ENCODE measurements at regions not wholly inside any gene's neighbourhood (a gene's known extent, or its start where the extent isn't known, plus 50 kb on each side); places are given as distances from the start of the nearest gene placed in this dataset.

DNA sequence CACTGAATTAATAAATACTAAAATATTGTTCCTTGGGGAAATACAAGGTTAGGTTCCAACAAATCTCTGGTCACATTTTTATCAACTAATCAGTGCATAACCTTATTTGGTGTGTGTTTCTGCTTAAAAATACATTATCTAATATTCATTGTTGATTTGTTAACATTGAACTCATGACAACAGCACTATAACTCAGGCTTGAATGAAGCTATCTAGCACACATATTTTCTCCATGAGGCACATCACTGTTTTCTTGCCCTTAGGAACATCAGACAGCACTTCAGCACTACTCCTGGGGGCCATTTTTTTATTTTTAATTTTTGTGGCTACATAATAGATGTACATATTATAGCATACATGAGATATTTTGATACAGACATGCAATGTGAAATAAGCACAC, 277.2 kb upstream of the NT5E start:
- Mint-ChIP-seq H3K27ac (no peak overlapping the region), H3K9me3 (peaks cover 6% of the 10 kb centered on the region), H3K4me1 (ENCODE audit: low read depth) (no peaks in the 10 kb centered on the region), H3K4me3 (no peak overlapping the region), H3K27me3 (ENCODE audit: low read depth) (no peaks in the 10 kb centered on the region), H3K36me3 (ENCODE audit: low read depth) (no peaks in the 10 kb centered on the region)
- intact Hi-C loops (cut with micrococcal nuclease), result no loop called here
- CTCF ChIA-PET, result no interaction called here
- DNase-seq, result no peak

DNA sequence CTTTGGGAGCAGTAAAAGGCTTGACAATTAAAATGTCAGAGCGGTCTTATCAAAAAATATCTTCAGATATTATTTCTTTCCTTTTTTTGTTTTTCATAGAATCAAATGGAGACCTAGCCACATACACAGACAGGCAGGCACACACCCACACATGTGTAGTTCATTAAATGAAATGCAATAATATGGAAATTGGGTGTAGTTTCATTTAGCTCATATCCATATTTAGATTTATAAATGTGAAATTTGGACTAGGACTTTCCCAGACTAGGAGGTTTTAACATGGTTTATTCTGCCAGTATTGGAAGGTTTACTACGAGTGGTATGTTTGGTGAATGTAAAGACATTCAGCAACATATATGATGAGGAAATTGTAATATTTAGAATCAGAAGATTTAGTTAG, 277.7 kb upstream of the NT5E start:
- Mint-ChIP-seq H3K9me3 (peaks cover 6% of the 10 kb centered on the region), H3K27me3 (ENCODE audit: low read depth) (no peaks in the 10 kb centered on the region), H3K4me1 (ENCODE audit: low read depth) (no peaks in the 10 kb centered on the region), H3K36me3 (ENCODE audit: low read depth) (no peaks in the 10 kb centered on the region), H3K27ac (no peak overlapping the region), H3K4me3 (no peak overlapping the region)
- no peak for DNase-seq
- intact Hi-C loops (cut with micrococcal nuclease), result no loop called here
- CTCF ChIA-PET, result no interaction called here

DNA sequence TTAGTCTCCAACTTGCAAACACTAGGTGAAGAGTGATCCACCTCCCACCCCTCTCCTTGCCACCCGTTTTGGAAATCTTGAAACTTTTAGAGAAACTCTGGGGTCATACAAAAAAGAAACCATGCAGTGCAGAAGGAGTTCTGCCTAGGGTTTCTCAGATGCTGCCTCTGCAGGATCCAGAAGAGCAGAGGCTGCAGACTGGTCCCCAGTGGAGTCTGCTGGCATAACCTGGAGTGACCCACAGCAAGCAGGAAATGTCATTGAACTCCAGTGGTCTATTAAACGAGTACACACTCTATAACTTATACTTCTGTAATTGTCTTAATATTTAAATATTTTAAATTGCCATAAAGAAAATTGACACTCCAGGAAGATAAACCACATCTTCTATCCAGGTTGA, 280.7 kb upstream of the NT5E start:
- H3K27me3 Mint-ChIP-seq (ENCODE audit: low read depth), result no peaks in the 10 kb centered on the region
- H3K27ac Mint-ChIP-seq, result no peak overlapping the region
- DNase-seq, result no peak
- no peak overlapping the region for H3K4me3 Mint-ChIP-seq
- peaks cover under 1% of the 10 kb centered on the region for H3K9me3 Mint-ChIP-seq
- no peaks in the 10 kb centered on the region for H3K4me1 Mint-ChIP-seq (ENCODE audit: low read depth)
- H3K36me3 Mint-ChIP-seq (ENCODE audit: low read depth), result no peaks in the 10 kb centered on the region
- intact Hi-C loops (cut with micrococcal nuclease), result no loop called here
- CTCF ChIA-PET, result no interaction called here

DNA sequence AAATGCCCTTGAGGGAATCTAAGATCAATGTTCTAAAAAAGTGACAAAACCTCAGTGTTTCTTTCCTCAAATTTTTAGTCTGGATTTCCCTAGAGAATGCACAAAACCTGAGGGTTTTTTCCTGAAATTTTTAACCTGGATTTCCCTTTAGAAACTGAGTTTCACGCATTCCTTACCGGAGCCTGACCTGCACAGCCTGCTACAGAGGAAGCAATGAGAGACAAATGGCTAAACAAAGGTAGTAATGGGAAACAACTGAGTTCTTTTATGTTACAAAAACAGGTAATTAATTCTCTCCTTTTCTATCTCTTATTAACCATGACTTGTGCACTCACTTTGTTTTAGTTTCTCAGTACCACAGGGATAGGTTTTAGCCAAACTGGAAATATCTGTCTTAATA, 281.7 kb upstream of the NT5E start:
- Mint-ChIP-seq H3K27me3 (ENCODE audit: low read depth) (no peaks in the 10 kb centered on the region), H3K4me1 (ENCODE audit: low read depth) (no peaks in the 10 kb centered on the region), H3K9me3 (no peaks in the 10 kb centered on the region), H3K36me3 (ENCODE audit: low read depth) (no peaks in the 10 kb centered on the region), H3K4me3 (no peak overlapping the region), H3K27ac (no peak overlapping the region)
- no peak for DNase-seq
- intact Hi-C loops (cut with micrococcal nuclease), result no loop called here
- CTCF ChIA-PET, result no interaction called here

DNA sequence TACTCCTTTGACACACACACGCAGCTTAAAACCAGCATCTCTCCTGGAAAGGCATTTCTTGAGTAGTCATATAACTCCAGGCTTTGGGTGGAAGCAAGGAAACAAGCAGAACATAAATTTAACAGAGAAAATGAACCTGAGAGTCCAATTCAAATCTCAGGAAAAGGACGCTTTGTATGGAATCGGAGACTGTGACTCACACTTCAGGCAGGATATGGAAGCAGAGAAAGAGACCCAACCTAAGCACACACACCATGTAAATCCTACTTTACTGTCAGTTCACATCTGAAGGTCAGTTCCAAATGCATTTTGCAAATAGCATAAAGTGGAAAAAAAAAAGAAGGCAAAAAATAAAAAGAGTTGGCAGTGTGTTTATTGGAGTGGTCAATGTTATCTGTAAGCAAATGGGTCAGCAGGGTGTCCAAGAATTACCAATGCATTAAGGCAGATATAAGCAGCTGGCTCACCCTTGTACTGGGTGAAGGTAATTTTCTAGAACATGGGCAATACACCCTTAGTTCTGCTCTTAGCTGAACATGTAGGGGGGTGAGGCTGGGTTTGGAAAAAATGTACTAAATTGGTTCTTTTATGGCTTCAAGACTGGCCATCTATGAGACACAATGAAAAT, 283.7 kb upstream of the NT5E start:
- intact Hi-C loops (cut with micrococcal nuclease), result no loop called here
- Mint-ChIP-seq H3K9me3 (no peaks in the 10 kb centered on the region), H3K27me3 (ENCODE audit: low read depth) (no peaks in the 10 kb centered on the region), H3K4me1 (ENCODE audit: low read depth) (no peaks in the 10 kb centered on the region), H3K27ac (no peak overlapping the region), H3K4me3 (no peak overlapping the region), H3K36me3 (ENCODE audit: low read depth) (no peaks in the 10 kb centered on the region)
- DNase-seq, result no peak
- CTCF ChIA-PET, result no interaction called here

DNA sequence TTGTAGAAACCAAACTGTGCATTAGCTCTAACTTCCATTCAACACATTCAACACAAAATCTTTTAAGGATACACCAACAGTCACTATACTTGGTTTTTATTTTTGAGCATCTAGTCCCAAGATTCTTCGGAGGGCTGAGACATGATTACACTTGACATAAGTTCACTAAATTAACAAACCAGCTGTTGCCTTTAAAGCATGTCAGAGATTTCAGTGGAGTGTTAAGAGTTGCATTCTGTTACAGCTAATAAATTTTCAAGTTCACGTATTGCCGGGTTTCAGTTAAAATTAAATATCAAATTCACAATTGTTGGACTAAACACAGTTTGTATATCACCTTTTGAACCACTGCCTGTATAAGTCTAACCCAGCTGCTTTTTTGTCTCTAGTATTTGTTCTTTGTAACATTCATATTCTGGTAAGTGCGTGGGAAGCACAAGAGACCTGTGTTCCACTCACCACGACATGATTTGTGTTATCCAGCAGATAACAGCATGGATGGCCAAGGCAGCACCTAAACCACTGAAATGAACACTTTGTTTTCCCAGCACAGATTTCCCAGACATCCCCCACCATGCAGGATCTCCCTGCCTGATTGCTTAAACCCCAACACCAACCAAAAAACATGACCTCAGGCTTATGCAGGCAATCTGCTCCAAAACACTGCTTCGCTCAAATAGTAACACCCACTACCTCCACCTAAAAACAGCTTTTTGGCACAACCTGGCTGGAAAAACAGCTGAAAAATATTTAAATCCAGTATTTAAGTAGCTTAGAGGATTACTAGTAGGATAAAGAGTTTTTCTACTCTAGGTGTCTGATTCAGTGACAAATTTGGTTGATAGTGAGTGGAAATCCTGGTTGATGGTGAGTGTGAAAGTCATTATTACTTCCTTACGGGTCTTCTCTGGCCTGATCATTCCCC, 286.5 kb upstream of the NT5E start:
- intact Hi-C loops (cut with micrococcal nuclease), result no loop called here
- H3K4me3 Mint-ChIP-seq, result no peak overlapping the region
- DNase-seq, result no peak
- no peaks in the 10 kb centered on the region for H3K9me3 Mint-ChIP-seq
- no peaks in the 10 kb centered on the region for H3K4me1 Mint-ChIP-seq (ENCODE audit: low read depth)
- no peak overlapping the region for H3K27ac Mint-ChIP-seq
- CTCF ChIA-PET, result no interaction called here
- H3K36me3 Mint-ChIP-seq (ENCODE audit: low read depth), result no peaks in the 10 kb centered on the region
- H3K27me3 Mint-ChIP-seq (ENCODE audit: low read depth), result no peaks in the 10 kb centered on the region

DNA sequence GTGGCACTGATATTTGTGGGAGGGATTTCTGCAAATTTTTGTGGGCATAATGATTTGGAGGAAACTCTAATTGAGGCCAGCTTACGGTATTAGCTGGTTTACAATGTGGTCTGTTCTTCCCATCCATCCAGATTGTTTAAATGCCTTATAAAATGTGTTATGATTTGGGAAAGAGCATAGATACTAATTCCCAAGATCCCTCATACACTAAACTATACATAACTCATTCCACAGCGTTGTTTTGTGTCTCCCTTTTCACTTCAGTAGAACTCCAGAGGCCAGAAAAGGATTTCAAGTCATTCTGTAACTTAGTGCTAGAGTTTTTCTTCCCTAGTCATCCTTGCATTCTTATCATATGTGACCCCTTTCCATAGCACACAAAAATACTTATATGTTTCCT, 292.6 kb upstream of the NT5E start:
- Mint-ChIP-seq H3K27me3 (ENCODE audit: low read depth) (no peaks in the 10 kb centered on the region), H3K36me3 (ENCODE audit: low read depth) (no peaks in the 10 kb centered on the region), H3K4me3 (no peak overlapping the region), H3K4me1 (ENCODE audit: low read depth) (no peaks in the 10 kb centered on the region), H3K9me3 (no peaks in the 10 kb centered on the region), H3K27ac (no peak overlapping the region)
- CTCF ChIA-PET, result no interaction called here
- intact Hi-C loops (cut with micrococcal nuclease), result no loop called here
- no peak for DNase-seq

DNA sequence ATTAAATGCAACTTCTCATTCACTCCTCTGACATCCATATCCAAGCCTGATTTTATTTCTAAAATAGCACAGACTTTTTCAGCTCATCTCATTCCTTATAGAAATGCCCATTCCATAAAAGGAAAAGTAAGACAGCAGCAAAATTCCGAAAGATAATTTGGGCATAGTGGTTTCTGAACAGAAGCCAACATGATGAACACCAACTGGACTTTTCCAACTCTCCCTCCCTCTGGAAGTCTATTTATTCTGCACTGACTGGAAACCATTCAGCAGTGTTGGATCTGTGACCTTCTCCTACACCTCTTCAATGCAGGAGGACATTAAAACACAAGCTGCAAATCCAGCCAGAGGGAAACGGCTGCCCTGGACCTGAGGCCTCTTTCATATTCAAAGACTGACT, 306.2 kb upstream of the NT5E start:
- Mint-ChIP-seq H3K4me1 (ENCODE audit: low read depth) (no peaks in the 10 kb centered on the region), H3K27ac (no peak overlapping the region), H3K36me3 (ENCODE audit: low read depth) (no peaks in the 10 kb centered on the region), H3K4me3 (no peak overlapping the region), H3K27me3 (ENCODE audit: low read depth) (no peaks in the 10 kb centered on the region), H3K9me3 (peaks cover 7% of the 10 kb centered on the region)
- intact Hi-C loops (cut with micrococcal nuclease), result no loop called here
- DNase-seq, result no peak
- CTCF ChIA-PET, result interaction anchor here (1.2 kb wide), 1 partner anchor 17 kb away, joined by 3 read pairs; no protein-coding TSS in a partner anchor

DNA sequence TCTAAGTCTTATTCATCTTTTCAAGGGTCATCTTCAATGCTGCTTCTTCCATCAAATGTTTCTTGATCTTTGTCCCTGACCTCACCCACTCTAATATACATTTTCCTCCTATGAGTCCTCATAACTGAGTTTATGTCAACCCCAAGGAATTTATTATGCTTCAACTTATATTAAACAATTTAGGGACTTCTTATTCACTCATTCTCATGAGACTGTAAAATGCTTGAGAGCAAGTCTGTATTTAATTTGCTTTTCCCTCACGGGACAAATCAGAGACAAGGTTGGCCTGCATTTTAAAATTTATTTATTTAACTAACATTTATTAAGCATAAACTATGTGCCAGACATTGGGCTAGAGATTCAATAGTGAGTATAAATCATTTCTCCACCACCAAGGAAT, 312.0 kb upstream of the NT5E start:
- H3K36me3 Mint-ChIP-seq (ENCODE audit: low read depth), result no peaks in the 10 kb centered on the region
- intact Hi-C loops (cut with micrococcal nuclease), result no loop called here
- H3K27ac Mint-ChIP-seq, result no peak overlapping the region
- no peak overlapping the region for H3K4me3 Mint-ChIP-seq
- no peak for DNase-seq
- no peaks in the 10 kb centered on the region for H3K4me1 Mint-ChIP-seq (ENCODE audit: low read depth)
- no peaks in the 10 kb centered on the region for H3K27me3 Mint-ChIP-seq (ENCODE audit: low read depth)
- CTCF ChIA-PET, result no interaction called here
- peaks cover 4% of the 10 kb centered on the region for H3K9me3 Mint-ChIP-seq

DNA sequence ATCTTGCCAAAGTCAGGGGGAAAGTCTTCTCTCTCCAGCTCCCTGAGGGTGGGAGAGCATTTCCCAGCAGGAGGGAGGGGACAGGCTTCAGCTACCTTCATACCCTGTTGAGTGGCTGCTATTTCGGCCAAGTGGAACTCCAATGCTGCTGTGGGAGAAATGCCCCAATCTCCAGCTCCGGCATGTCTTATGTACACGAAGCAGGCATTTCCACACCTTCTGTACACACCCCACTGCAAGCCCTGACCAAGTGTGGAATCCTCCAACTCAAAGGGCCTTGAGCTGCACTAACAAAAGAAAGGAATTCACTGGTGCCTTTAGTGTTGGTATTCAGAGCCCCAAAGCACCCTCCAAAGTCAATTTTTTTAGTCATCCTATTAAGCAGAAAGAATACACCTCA, 313.6 kb upstream of the NT5E start:
- DNase-seq, result no peak
- CTCF ChIA-PET, result no interaction called here
- Mint-ChIP-seq H3K4me1 (ENCODE audit: low read depth) (no peaks in the 10 kb centered on the region), H3K27me3 (ENCODE audit: low read depth) (no peaks in the 10 kb centered on the region), H3K27ac (no peak overlapping the region), H3K9me3 (peaks cover 4% of the 10 kb centered on the region), H3K36me3 (ENCODE audit: low read depth) (no peaks in the 10 kb centered on the region), H3K4me3 (no peak overlapping the region)
- intact Hi-C loops (cut with micrococcal nuclease), result no loop called here

DNA sequence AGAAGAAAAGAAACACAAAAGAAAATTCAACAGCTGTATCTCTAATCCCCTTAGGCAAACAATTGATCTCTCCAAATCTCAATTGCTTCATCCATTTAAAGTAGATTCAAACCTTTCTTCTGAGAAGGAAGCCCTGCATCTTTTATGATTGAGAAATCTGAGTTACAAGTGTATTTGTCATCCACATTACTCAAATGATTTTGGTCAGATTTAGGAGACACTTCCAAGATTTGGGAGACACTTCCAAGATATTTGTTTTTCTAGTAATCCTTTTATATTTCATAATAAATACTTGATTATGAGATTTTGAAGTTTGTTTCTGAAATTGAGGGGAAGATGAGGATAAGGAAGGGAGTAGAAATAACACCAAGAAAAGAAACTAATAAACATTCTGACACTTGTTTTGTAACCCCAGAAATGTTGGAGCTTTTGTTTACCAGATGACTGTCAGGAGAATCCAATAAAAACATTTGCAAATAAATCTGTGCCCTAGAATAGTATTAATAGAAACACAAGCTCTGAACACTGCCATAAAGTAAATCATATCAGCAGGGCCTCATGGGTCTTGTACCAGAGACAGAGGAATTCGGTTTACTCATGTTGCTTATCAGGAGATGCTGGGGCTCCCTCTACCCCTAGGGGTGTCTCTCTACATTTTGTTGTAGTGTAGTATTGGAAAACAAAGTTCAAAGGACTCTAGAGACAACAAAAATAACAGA, 314.3 kb upstream of the NT5E start:
- H3K4me3 Mint-ChIP-seq, result no peak overlapping the region
- no peak overlapping the region for H3K27ac Mint-ChIP-seq
- intact Hi-C loops (cut with micrococcal nuclease), result no loop called here
- H3K36me3 Mint-ChIP-seq (ENCODE audit: low read depth), result no peaks in the 10 kb centered on the region
- CTCF ChIA-PET, result no interaction called here
- H3K4me1 Mint-ChIP-seq (ENCODE audit: low read depth), result no peaks in the 10 kb centered on the region
- DNase-seq, result no peak
- H3K9me3 Mint-ChIP-seq, result peaks cover 4% of the 10 kb centered on the region
- no peaks in the 10 kb centered on the region for H3K27me3 Mint-ChIP-seq (ENCODE audit: low read depth)

DNA sequence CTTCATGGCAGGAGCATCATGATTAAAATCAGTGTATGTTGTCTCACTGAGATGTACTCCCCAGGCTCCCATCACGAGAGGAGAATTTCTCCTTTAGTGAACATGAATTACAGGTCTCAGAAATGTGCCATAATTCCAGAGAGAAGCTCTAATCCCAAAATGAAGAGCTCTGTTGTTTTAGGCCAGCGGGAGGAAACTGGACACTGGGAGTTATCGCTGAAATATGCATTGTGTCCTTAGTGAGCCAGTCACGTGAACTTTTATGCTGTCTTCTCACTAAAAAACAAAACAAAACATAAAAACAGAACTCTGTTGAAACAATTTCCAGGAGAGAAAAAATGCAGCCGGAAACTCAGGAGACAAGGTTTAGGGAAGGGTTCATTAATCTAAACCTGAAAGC, 315.7 kb upstream of the NT5E start:
- H3K4me3 Mint-ChIP-seq, result no peak overlapping the region
- H3K4me1 Mint-ChIP-seq (ENCODE audit: low read depth), result no peaks in the 10 kb centered on the region
- CTCF ChIA-PET, result no interaction called here

DNA sequence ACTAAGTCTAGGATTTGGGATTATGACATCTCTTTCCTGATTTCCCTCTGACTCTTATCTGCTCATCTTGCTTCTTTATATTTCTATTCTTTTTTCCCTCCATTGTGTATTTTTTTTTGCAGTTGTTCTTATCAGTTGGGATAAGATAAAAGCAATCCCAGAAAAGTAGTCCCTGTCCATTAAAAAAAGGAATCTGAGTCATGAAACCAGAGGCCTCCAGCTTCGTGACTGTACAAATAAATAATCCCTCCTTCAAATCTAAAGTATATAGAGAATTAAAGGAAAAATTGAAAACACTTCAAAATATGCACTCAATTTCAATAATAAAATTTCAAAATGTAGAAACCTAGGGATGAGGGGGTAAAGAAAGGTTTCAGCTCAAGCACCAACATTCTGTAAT, 317.8 kb upstream of the NT5E start:
- no peaks in the 10 kb centered on the region for H3K4me1 Mint-ChIP-seq (ENCODE audit: low read depth)
- H3K9me3 Mint-ChIP-seq, result peaks cover 1% of the 10 kb centered on the region
- CTCF ChIA-PET, result no interaction called here
- DNase-seq, result no peak
- no peaks in the 10 kb centered on the region for H3K36me3 Mint-ChIP-seq (ENCODE audit: low read depth)
- H3K27me3 Mint-ChIP-seq (ENCODE audit: low read depth), result no peaks in the 10 kb centered on the region
- H3K4me3 Mint-ChIP-seq, result no peak overlapping the region
- H3K27ac Mint-ChIP-seq, result no peak overlapping the region
- intact Hi-C loops (cut with micrococcal nuclease), result no loop called here

More for the DNA sequence above, 315.7 kb upstream of the NT5E start:
- intact Hi-C loops (cut with micrococcal nuclease), result no loop called here
- Mint-ChIP-seq H3K36me3 (ENCODE audit: low read depth) (no peaks in the 10 kb centered on the region), H3K27me3 (ENCODE audit: low read depth) (no peaks in the 10 kb centered on the region), H3K27ac (no peak overlapping the region), H3K9me3 (peaks cover 4% of the 10 kb centered on the region)
- no peak for DNase-seq

All from activated naive CD4-positive, alpha-beta T cell treated with anti-CD3 and anti-CD28 coated beads for 36 hours (primary cell).